Fibroblast of lung (primary cell): ENCODE measurements at regions not wholly inside any gene's neighbourhood (a gene's known extent, or its start where the extent isn't known, plus 50 kb on each side); places are given as distances from the start of the nearest gene placed in this dataset.

Experiments
- DNase-seq, 2 donors: peaks; one replicate each; pipeline versions ENCODE4 v3.0.0 to v3.0.0-alpha.2; 2010; ENCODE audit warnings: low read depth in 2 of 2
- H2AFZ ChIP-seq: 2 replicates; pipeline ENCODE4 v1.5.1; 2012; ENCODE audit warnings: low read length, control low read depth, inconsistent platforms
- H3K27ac ChIP-seq: 2 replicates; pipeline ENCODE4 v1.5.1; 2011; ENCODE audit warnings: low read length, control low read depth; ENCODE audit not compliant: insufficient read depth
- H3K27me3 ChIP-seq: 2 replicates; pipeline ENCODE4 v1.5.1; 2011; ENCODE audit warnings: mild to moderate bottlenecking, low read length; ENCODE audit not compliant: control insufficient read depth, insufficient read depth
- H3K36me3 ChIP-seq: 2 replicates; pipeline ENCODE4 v1.5.1; 2011; ENCODE audit warnings: low read length; ENCODE audit not compliant: control insufficient read depth, insufficient read depth
- H3K4me1 ChIP-seq: 2 replicates; pipeline ENCODE4 v1.5.1; 2011; ENCODE audit warnings: low read length; ENCODE audit not compliant: control insufficient read depth, insufficient read depth; ENCODE audit errors: extremely low read depth
- H3K4me2 ChIP-seq: 2 replicates; pipeline ENCODE4 v1.5.1; 2011; ENCODE audit warnings: low read length, control low read depth; ENCODE audit not compliant: insufficient read depth; ENCODE audit errors: extremely low read depth
- H3K4me3 ChIP-seq, 4 experiments: fragments of 200-600 bp in 1 of 4; sonication (generic) in 1 of 4; replicated peaks in 1 of 4; 2 replicates each; pipeline ENCODE4 v1.5.1; 2011 to 2016; ENCODE audit warnings: low read length in 4 of 4, low read depth in 3 of 4, mild to moderate bottlenecking in 3 of 4, control low read depth in 2 of 4, inconsistent platforms in 1 of 4, mixed read lengths in 1 of 4; ENCODE audit not compliant: insufficient read depth in 1 of 4; ENCODE audit errors: control extremely low read depth in 1 of 4
- H3K79me2 ChIP-seq: 2 replicates; pipeline ENCODE4 v1.5.1; 2012; ENCODE audit warnings: mild to moderate bottlenecking, low read length, inconsistent platforms; ENCODE audit not compliant: control insufficient read depth, insufficient read depth
- H3K9ac ChIP-seq: 2 replicates; pipeline ENCODE4 v1.5.1; 2011; ENCODE audit warnings: mild to moderate bottlenecking, low read length, control low read depth; ENCODE audit not compliant: insufficient read depth
- H3K9me3 ChIP-seq: 2 replicates; pipeline ENCODE4 v1.5.1; 2012; ENCODE audit warnings: low read depth, low read length; ENCODE audit not compliant: control insufficient read depth, insufficient read depth
- H4K20me1 ChIP-seq: 2 replicates; pipeline ENCODE4 v1.5.1; 2011; ENCODE audit warnings: low read length; ENCODE audit not compliant: control insufficient read depth, insufficient read depth; ENCODE audit errors: extremely low read depth
- CTCF ChIP-seq, 2 donors: IDR thresholded peaks in 1 of 2; conservative IDR thresholded peaks in 1 of 2; 1 replicate in 1 of 2; 2 replicates in 1 of 2; pipeline ENCODE4 v1.5.1; 2011 to 2012; ENCODE audit warnings: low read length in 2 of 2, control low read depth in 1 of 2, inconsistent platforms in 1 of 2, low read depth in 1 of 2, mild to moderate bottlenecking in 1 of 2
- EZH2 ChIP-seq: IDR thresholded peaks from 2 replicates; pipeline ENCODE4 v1.5.1; 2012; ENCODE audit warnings: low read length, control low read depth, mild to moderate bottlenecking; ENCODE audit errors: missing control alignments

GRCh38 chr6:6803180-6803977 lies 214.9 kb downstream of the LY86 start:
- Histone ChIP-seq H3K4me2 (no peak overlapping the region), H2AFZ (no peak overlapping the region), H4K20me1 (no peaks in the 10 kb centered on the region), H3K9ac (no peak overlapping the region), H3K27me3 (no peaks in the 10 kb centered on the region), H3K4me3 (no peak overlapping the region), H3K79me2 (no peaks in the 10 kb centered on the region), H3K27ac (no peak overlapping the region), H3K4me1 (no peaks in the 10 kb centered on the region), H3K9me3 (no peaks in the 10 kb centered on the region), H3K36me3 (no peaks in the 10 kb centered on the region)
- no peak for DNase-seq
- TF ChIP-seq CTCF (conservative IDR thresholded peaks at IDR 0.05 in 1 of 2, IDR thresholded peaks at IDR 0.05 in 1 of 2; ENCODE audit: low read depth in 1 of 2, low read length in 2 of 2) (no peak), EZH2 (no peak)

GRCh38 chr6:6804843-6805615 lies 216.5 kb downstream of the LY86 start:
- TF ChIP-seq EZH2 (no peak), CTCF (conservative IDR thresholded peaks at IDR 0.05 in 1 of 2, IDR thresholded peaks at IDR 0.05 in 1 of 2; ENCODE audit: low read depth in 1 of 2, low read length in 2 of 2) (no peak)
- no peaks in the 10 kb centered on the region for H3K4me1 ChIP-seq
- no peak for DNase-seq
- H3K9ac ChIP-seq = no peak overlapping the region
- no peaks in the 10 kb centered on the region for H3K27me3 ChIP-seq
- no peak overlapping the region for H3K27ac ChIP-seq
- no peaks in the 10 kb centered on the region for H3K9me3 ChIP-seq
- no peak overlapping the region for H3K4me3 ChIP-seq
- H3K4me2 ChIP-seq = no peak overlapping the region
- H3K36me3 ChIP-seq = no peaks in the 10 kb centered on the region
- no peaks in the 10 kb centered on the region for H4K20me1 ChIP-seq
- no peak overlapping the region for H2AFZ ChIP-seq
- H3K79me2 ChIP-seq = no peaks in the 10 kb centered on the region

- peaks cover 2% of the 10 kb centered on the region for H3K4me1 ChIP-seq
- no peak overlapping the region for H3K4me2 ChIP-seq
- no peaks in the 10 kb centered on the region for H3K27me3 ChIP-seq
- DNase-seq = no peak
- H3K9me3 ChIP-seq = no peaks in the 10 kb centered on the region
- H2AFZ ChIP-seq = no peak overlapping the region
- H3K36me3 ChIP-seq = no peaks in the 10 kb centered on the region
- H3K79me2 ChIP-seq = no peaks in the 10 kb centered on the region
- H3K9ac ChIP-seq = no peak overlapping the region
- TF ChIP-seq EZH2 (no peak), CTCF (conservative IDR thresholded peaks at IDR 0.05 in 1 of 2, IDR thresholded peaks at IDR 0.05 in 1 of 2; ENCODE audit: low read depth in 1 of 2, low read length in 2 of 2) (no peak)
- no peak overlapping the region for H3K27ac ChIP-seq
- no peak overlapping the region for H3K4me3 ChIP-seq
- no peaks in the 10 kb centered on the region for H4K20me1 ChIP-seq
These were observed 218.5 kb downstream of the LY86 start for GRCh38 chr6:6806844-6807518.
